Neural cell (in vitro differentiated cells): ENCODE measurements at regions not wholly inside any gene's neighbourhood (a gene's known extent, or its start where the extent isn't known, plus 50 kb on each side); places are given as distances from the start of the nearest gene placed in this dataset.

Experiments used
- H2AFZ ChIP-seq: fragments of 200-600, 300-800 bp; sonication (generic), shearing (Covaris generic); 2 replicates; pipeline ENCODE4 v1.6.0; 2014; ENCODE audit warnings: low read depth, mild to moderate bottlenecking, antibody characterized with exemption, low read length, moderate library complexity
- H3F3A ChIP-seq: fragments of 200-600 bp; shearing (Covaris generic); 2 replicates; pipeline ENCODE4 v1.6.1; 2016; ENCODE audit warnings: mild to moderate bottlenecking, moderate library complexity, mixed read lengths, antibody characterized with exemption, low read length; ENCODE audit not compliant: insufficient read depth, poor library complexity, severe bottlenecking
- H3K27ac ChIP-seq: fragments of 200-600, 300-800 bp; sonication (generic), shearing (Covaris generic); 2 replicates; pipeline ENCODE4 v1.5.1; 2014; ENCODE audit warnings: mild to moderate bottlenecking, low read length, moderate library complexity
- H3K27me3 ChIP-seq: fragments of 300-800, 200-600 bp; sonication (generic), shearing (Covaris generic); 2 replicates; pipeline ENCODE4 v1.6.0; 2014; ENCODE audit warnings: mild to moderate bottlenecking, low read depth, low read length, moderate library complexity; ENCODE audit not compliant: insufficient read depth
- H3K36me3 ChIP-seq: fragments of 300-800, 200-600 bp; sonication (generic), shearing (Covaris generic); 2 replicates; pipeline ENCODE4 v1.5.1; 2014; ENCODE audit warnings: mild to moderate bottlenecking, antibody characterized with exemption, low read length, moderate library complexity; ENCODE audit not compliant: insufficient read depth
- H3K4me2 ChIP-seq: fragments of 300-800, 200-600 bp; sonication (generic), shearing (Covaris generic); 2 replicates; pipeline ENCODE4 v1.6.0; 2014; ENCODE audit warnings: mild to moderate bottlenecking, low read length
- H3K4me3 ChIP-seq: fragments of 300-800, 200-600 bp; sonication (generic), shearing (Covaris generic); 2 replicates; pipeline ENCODE4 v1.5.1; 2014; ENCODE audit warnings: mild to moderate bottlenecking, low read length, moderate library complexity
- H3K79me2 ChIP-seq: fragments of 200-600 bp; shearing (Covaris generic); replicated peaks from 2 replicates; pipeline ENCODE4 v1.6.0; 2014; ENCODE audit warnings: mild to moderate bottlenecking, low read length, moderate library complexity; ENCODE audit not compliant: insufficient read depth
- H3K9ac ChIP-seq: fragments of 300-800, 200-600 bp; sonication (generic), shearing (Covaris generic); 2 replicates; pipeline ENCODE4 v1.6.1; 2016; ENCODE audit warnings: mild to moderate bottlenecking, low read length, mixed read lengths
- H3K9me2 ChIP-seq: fragments of 200-600 bp; shearing (Covaris generic); 2 replicates; pipeline ENCODE4 v1.6.1; 2016; ENCODE audit warnings: mild to moderate bottlenecking, low read length, mixed read lengths; ENCODE audit not compliant: insufficient read depth
- H3K9me3 ChIP-seq: fragments of 200-600, 300-800 bp; sonication (generic), shearing (Covaris generic); 2 replicates; pipeline ENCODE4 v1.6.1; 2016; ENCODE audit warnings: mild to moderate bottlenecking, mixed run types, low read length, moderate library complexity, mixed read lengths
- H4K20me1 ChIP-seq: fragments of 200-600 bp; shearing (Covaris generic); 2 replicates; pipeline ENCODE4 v1.6.1; 2016; ENCODE audit warnings: mild to moderate bottlenecking, mixed run types; ENCODE audit not compliant: insufficient read depth
- CTCF ChIP-seq: fragments of 450-650 bp; IDR thresholded peaks from 2 replicates; pipeline ENCODE4 v1.5.1; 2014; ENCODE audit warnings: antibody characterized with exemption, mild to moderate bottlenecking, moderate library complexity; ENCODE audit not compliant: poor library complexity, severe bottlenecking
- EP300 ChIP-seq: fragments of 450-650 bp; conservative IDR thresholded peaks from 2 replicates; pipeline ENCODE4 v1.6.1; 2014; ENCODE audit warnings: antibody characterized with exemption, mild to moderate bottlenecking, moderate library complexity; ENCODE audit not compliant: poor library complexity, severe bottlenecking
- EZH2 ChIP-seq: fragments of 200-600, 300-800 bp; shearing (Covaris generic), sonication (generic); IDR thresholded peaks from 2 replicates; pipeline ENCODE4 v1.6.1; 2014; ENCODE audit warnings: antibody characterized with exemption, low read length, borderline replicate concordance, mild to moderate bottlenecking; ENCODE audit not compliant: insufficient read depth, poor library complexity, severe bottlenecking
- MXI1 ChIP-seq: fragments of 450-650 bp; conservative IDR thresholded peaks from 2 replicates; pipeline ENCODE4 v1.6.1; 2014; ENCODE audit warnings: antibody characterized with exemption, mild to moderate bottlenecking; ENCODE audit not compliant: poor library complexity, severe bottlenecking
- POLR2AphosphoS5 ChIP-seq: IDR thresholded peaks from 2 replicates; pipeline ENCODE4 v1.6.1; 2012
- RAD21 ChIP-seq: fragments of 450-650 bp; conservative IDR thresholded peaks from 2 replicates; pipeline ENCODE4 v1.6.1; 2014; ENCODE audit warnings: antibody characterized with exemption, mild to moderate bottlenecking, moderate library complexity
- REST ChIP-seq: IDR thresholded peaks from 2 replicates; pipeline ENCODE4 v1.6.1; 2012; ENCODE audit warnings: borderline replicate concordance
- SMC3 ChIP-seq: fragments of 450-650 bp; conservative IDR thresholded peaks from 2 replicates; pipeline ENCODE4 v1.6.1; 2014; ENCODE audit warnings: antibody characterized with exemption, mild to moderate bottlenecking, moderate library complexity; ENCODE audit not compliant: poor library complexity
- TAF1 ChIP-seq: IDR thresholded peaks from 2 replicates; pipeline ENCODE4 v1.6.1; 2012; ENCODE audit warnings: low read depth

- Histone ChIP-seq H3K27me3 (no peaks in the 10 kb centered on the region), H3K27ac (no peak overlapping the region), H3F3A (no peaks in the 10 kb centered on the region), H3K9ac (no peak overlapping the region), H3K9me2 (no peaks in the 10 kb centered on the region), H3K4me2 (no peak overlapping the region), H3K79me2 (no peaks in the 10 kb centered on the region), H2AFZ (no peak overlapping the region), H3K4me3 (no peak overlapping the region), H3K36me3 (no peaks in the 10 kb centered on the region), H3K9me3 (no peaks in the 10 kb centered on the region), H4K20me1 (no peaks in the 10 kb centered on the region)
- TF ChIP-seq EP300 = no peak
- no peak for TF ChIP-seq POLR2AphosphoS5
- TF ChIP-seq REST = no peak
- no peak for TF ChIP-seq EZH2
- no peak for TF ChIP-seq SMC3
- TF ChIP-seq CTCF = no peak
- TF ChIP-seq RAD21 = no peak
- no peak for TF ChIP-seq TAF1
- no peak for TF ChIP-seq MXI1
Measured at GRCh38 chr2:172252154-172252553, 149.5 kb upstream of the DLX2 start.

- no peaks in the 10 kb centered on the region for H3F3A ChIP-seq
- no peak overlapping the region for H2AFZ ChIP-seq
- no peak overlapping the region for H3K27ac ChIP-seq
- H3K9me2 ChIP-seq = no peaks in the 10 kb centered on the region
- H3K36me3 ChIP-seq = no peaks in the 10 kb centered on the region
- H3K4me2 ChIP-seq = no peak overlapping the region
- no peak overlapping the region for H3K4me3 ChIP-seq
- no peak for TF ChIP-seq POLR2AphosphoS5
- TF ChIP-seq RAD21 = no peak
- no peak for TF ChIP-seq REST
- TF ChIP-seq TAF1 = no peak
- no peak for TF ChIP-seq EP300
- no peak for TF ChIP-seq MXI1
- TF ChIP-seq EZH2 = no peak
- TF ChIP-seq CTCF = no peak
- no peak for TF ChIP-seq SMC3
- H3K9me3 ChIP-seq = no peaks in the 10 kb centered on the region
- no peaks in the 10 kb centered on the region for H3K79me2 ChIP-seq
- H3K9ac ChIP-seq = no peak overlapping the region
- H4K20me1 ChIP-seq = no peaks in the 10 kb centered on the region
- no peaks in the 10 kb centered on the region for H3K27me3 ChIP-seq
Measured at GRCh38 chr2:172253190-172254052, 150.7 kb upstream of the DLX2 start.
